Kasumi-1 (cell line): ENCODE measurements at regions not wholly inside any gene's neighbourhood (a gene's known extent, or its start where the extent isn't known, plus 50 kb on each side); places are given as distances from the start of the nearest gene placed in this dataset.
A peak's percentile ranks its signal among the peaks of the same experiment; 100 is the strongest.

Experiments used
- DNase-seq, 2 experiments: peaks; one replicate each; lab custom pipeline; 2025; lab: John Stamatoyannopoulos, UW

DNA sequence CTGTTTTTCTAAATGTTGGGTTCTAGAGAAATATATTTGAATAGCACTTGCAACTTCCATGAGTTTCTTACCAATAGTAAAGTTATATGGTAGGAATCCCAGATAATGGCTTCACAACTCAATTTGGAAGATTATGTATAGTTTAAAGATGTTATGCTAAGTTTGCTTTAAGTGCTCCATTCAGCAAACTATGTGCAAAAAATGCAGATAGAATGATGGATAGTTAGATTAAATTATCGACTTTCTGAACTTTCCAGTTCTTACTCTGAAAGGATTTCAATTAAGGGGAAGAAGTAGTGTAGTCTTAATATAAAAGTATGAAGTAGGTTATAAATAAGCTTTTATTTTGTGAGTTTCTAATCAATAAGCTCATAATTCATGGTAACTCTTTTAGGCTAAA lies 60.7 kb upstream of the NFKB1 start:
- DNase-seq = no peak

DNA sequence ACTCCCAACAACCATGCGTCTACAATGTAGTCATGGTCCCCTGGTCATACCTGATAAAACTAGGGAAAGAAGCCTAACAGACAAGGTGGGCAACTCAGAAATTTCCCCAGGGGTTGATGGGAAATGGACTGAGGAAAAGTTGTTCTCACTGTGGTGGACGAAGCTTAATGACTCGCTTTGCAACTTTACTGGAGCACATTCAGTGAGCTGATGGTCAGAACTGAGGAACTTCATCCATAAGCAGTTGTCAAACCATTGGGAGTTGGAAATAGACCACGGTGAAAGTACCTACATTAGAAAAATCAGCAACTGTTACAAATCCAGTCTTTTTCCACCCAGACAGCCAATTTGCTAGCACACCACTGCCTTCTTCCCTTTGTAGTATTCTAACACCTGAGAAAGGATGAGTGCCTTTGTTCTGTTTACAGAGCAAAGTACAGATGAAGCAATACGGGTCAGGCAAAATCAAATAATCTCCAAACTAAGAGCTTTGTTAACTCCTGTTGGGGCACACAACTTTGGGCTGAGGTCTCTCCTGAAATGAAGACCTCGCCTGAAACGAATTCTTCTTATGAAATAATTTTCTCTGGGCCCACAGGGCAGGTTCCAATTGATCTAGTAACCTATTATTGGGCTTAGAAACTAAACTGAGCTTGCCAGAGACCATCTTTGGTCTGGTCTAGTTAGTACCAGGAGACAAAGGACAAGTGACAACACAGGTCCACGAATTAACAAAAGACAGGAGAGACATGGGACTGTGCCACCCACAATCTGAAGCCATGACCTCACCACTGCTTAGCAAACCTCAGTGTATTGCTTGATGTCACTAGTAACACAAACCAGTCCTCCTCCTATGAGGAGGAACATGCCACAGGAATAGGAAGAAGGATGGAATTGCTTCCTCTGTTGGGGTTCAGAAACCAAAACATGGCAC lies 58.9 kb upstream of the NFKB1 start:
- no peak for DNase-seq

DNA sequence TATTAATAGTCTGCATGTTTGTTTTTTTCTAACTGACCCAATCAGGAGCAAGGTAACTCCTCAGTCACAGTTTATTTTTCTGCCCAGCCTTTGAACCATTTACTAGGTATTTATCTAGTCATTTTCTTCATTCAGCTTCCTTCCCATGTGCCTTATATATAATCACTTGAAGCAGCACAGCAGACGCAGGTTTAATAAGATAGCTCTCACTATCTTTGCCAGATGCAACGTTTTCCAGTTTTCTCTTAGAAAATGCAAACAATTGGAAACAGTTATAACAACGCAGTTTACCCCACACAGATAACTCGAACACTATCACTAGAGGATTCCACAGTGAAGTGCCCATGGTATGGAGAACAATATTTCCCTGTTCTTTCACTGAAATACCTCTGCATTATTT lies 56.4 kb upstream of the NFKB1 start:
- no peak for DNase-seq

DNA sequence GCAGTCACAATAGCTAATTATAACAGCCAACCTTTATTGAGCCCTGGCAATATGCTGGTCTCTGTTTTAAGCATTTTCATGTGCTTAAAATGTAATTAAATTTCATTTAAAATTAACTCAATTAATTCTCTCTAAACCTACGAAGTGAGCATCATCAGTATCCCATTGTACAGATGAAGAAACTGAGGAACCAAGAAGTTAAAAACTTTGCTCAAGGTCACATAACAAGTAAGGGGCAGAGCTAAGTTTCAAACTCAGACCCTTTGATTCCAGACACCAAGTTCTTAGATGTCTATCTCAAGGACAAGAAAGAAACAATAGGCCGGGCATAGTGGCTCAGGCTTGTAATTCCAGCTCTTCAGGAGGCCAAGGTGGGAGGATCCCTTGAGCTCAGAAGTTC lies 55.9 kb upstream of the NFKB1 start:
- DNase-seq = no peak

- no peak for DNase-seq
Observed at GRCh38 chr4:102447413-102447812, 53.7 kb upstream of the NFKB1 start.

GRCh38 chr4:102449751-102450352 lies 51.3 kb upstream of the NFKB1 start:
- peak; percentile 84 to 89 for DNase-seq

DNA sequence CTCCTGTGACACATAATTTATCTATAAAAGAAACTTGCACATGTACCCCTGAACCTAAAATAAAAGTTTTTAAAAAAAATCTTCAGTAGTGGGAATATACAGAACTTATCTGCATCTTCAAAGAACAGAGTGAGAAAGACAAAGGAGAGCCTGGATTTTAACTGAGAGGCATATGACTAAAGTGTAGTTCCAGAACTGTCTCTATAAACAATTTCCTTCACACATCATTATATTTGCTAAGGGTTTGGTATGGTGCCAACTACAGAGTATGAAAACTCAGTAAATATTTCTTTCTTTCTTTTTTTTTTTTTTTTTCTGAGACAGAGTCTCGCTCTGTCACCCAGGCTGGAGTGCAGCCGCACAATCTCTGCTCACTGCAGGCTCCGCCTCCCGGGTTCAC lies 49.9 kb upstream of the NFKB1 start:
- no peak for DNase-seq
